GM21619 (cell line): ENCODE measurements at regions not wholly inside any gene's neighbourhood (a gene's known extent, or its start where the extent isn't known, plus 50 kb on each side); places are given as distances from the start of the nearest gene placed in this dataset.

Experiments
- ATAC-seq: cut with Tn5 transposase; IDR thresholded peaks from one replicate; pipeline ENCODE4 v1.9.1; 2021; ENCODE audit not compliant: unreplicated experiment

GRCh38 chr1:239593527-239593926, 207.2 kb downstream of the CHRM3 start:
- ATAC-seq, result no peak

DNA sequence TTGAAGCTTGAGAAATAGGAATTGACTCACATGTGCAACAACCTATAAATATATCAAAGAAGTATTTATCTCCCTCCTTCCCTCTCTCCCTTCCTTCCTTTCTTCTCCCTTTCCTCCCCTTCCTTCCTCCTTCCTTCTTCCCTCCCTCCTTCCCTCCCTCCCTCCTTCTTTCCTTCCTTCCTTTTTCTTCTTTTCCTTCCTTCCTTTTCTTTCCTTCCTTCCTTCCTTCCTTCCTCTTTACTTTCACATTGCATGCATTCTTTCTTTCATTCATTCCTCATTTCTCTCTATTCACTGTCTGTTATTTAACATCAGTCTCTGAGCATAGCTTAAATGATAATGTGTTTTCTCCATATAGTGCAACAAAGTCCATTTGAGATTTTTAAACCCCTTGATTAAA, 214.2 kb downstream of the CHRM3 start:
- no peak for ATAC-seq

DNA sequence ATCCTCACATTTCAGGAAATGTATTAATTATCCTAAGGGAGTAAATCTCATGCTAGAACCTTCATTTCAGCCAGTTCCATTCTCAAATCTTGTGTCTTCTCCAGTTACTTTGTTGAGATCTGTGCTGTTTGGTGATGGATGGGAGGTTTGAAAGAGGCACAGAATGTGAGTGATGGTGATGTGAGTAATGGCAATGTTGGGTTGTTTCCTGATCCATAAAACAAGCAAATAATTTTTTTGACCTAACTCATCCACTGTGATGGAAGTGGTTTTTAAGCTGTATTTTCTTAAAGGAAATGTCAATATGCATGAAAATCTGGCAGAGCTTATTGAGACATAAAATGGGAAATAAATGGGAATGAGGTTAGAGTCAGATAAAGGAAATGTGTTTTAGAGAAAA, 214.7 kb downstream of the CHRM3 start:
- no peak for ATAC-seq

DNA sequence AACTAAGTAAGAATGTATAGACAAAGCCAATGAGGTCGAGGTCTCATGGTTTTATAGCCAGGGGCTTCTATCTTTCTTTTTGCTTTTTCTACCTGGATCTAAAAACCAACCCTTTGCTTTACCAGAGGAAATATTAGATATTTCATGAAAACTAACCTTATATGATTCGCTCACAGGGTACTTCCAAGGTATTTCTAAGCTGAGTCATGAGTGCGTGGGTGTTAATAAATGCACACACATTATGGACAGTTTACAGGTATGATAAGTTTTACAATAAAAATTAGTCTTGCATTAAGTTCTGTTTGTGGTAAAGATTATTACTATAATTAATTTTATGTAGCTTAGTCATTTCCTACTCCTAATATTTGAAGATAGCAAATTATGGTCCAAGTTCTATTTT, 217.2 kb downstream of the CHRM3 start:
- ATAC-seq, result no peak

DNA sequence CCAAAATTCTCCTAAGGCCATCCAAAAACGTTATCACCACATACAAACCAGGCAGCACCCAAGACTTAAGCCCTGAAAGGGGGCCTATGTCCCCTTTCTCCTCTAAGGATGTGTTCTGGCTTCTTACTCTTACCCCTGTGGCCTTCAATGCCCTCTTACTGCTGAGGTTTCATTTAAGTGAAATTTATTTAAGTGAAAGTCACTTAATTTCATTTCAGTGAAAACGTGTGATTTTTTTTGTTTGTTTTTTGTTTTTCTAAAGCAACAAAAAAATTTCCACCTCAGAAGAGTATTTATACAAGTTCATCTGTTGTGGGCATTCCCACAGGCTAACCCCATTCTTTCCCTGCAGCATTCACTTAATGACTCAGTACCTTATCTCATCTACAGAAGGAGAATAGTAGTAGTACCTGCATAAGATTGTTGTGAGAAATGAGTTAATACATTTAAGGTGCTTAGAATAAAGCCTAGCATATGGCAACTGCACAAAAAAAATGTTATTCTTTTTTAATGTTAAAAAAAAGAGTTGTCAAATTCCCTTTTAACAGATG, 220.6 kb downstream of the CHRM3 start:
- no peak for ATAC-seq

GRCh38 chr1:239608469-239608868, 222.1 kb downstream of the CHRM3 start:
- ATAC-seq, result no peak

- ATAC-seq, result no peak
These were observed 226.0 kb downstream of the CHRM3 start for GRCh38 chr1:239612379-239612778.

DNA sequence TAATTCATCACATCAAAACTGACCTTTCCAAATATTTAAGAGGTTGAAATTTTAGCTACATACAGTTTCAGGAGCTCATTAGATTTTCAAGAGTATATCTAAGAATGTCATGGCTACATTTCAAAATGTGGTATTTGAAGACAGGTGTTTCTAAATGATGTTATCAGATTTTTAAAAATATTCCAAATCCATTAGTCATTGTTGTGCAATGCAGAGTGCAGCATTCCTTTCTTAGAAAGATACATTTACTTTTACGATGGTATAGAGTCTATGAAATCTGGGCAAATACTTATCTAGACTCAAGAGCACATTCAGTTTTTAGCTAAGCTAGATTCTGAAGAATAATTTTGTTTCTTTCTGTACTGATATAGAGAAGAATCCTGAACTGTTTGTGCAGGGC, 230.3 kb downstream of the CHRM3 start:
- no peak for ATAC-seq

GRCh38 chr1:239617259-239617658, 230.9 kb downstream of the CHRM3 start:
- no peak for ATAC-seq

DNA sequence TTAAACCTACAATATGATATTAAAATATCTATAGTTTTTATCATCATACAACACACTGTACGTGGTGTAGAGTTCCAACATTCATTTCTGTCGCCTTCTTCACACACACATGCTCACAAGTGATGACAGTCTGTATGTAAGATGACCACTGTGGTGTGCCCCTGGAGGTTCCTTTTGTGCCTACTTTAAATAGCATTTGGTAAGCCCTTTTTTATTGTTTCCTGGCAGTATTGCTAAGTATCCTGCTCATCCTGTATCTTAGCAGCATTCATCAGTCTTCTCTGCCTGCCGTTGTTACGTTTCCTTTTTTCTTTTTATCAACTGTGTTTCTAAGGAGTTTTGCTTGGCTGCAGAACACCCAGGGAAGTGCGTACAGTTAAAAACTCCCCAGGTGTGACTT, 231.4 kb downstream of the CHRM3 start:
- no peak for ATAC-seq

GRCh38 chr1:239619190-239619589, 232.8 kb downstream of the CHRM3 start:
- no peak for ATAC-seq

- no peak for ATAC-seq
These were observed 244.4 kb downstream of the CHRM3 start for GRCh38 chr1:239630767-239631166.

GRCh38 chr1:239633432-239633831, 247.1 kb downstream of the CHRM3 start:
- ATAC-seq, result no peak

GRCh38 chr1:239635276-239635675, 248.9 kb downstream of the CHRM3 start:
- ATAC-seq, result no peak

- ATAC-seq, result no peak
These were observed 250.0 kb downstream of the CHRM3 start for GRCh38 chr1:239636347-239636746.

- ATAC-seq, result no peak
These were observed 258.2 kb downstream of the CHRM3 start for GRCh38 chr1:239644604-239645003.

DNA sequence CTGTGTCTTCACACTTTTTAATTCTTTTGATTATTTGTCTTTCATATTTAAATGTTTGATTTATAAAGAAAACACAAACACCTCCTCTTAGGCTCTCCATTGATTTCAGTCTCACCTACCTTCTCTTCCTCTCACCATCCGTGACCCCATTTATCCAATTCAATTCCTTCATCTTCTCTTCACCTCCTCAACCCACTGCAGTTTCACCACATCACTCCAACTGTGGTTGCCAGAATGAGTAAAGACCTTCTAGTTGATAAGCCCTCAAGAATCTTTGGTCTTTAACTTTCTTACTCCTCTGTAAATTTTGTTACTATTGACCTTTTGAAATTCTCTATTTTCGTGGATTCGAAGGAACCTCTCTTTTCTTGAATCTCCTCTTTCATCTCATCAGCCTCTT, 260.7 kb downstream of the CHRM3 start:
- ATAC-seq, result no peak

DNA sequence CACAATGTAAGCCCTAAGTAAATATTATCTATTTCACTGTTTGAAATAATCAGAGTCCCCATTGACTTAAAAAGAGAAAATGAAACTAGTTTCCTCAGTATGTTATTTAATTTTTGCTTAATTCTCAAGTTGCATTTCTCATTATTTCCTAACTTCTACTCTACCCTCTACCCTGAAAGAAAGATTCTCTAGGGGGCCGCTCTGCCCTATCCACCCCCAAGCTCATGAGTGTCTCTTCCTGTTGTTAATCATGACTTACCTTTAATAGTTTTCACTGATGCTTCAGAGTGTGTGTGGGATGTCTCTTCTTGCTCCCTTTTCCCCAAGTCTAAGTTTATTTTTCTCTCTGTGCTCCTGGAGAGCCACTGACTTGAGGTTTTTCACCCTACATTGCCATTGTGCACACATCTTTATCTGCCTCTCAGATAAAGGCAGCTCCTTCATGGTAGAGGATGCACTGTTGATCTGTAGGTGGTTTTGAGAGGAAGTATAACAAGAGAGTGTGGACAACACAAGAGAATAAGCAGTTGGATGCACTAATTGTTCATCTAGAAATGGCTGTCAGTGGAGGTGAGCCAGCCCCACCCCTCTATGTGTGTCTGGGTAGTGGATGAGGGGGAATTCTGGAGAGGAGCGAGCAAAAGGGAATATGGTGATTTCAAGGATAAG, 261.7 kb downstream of the CHRM3 start:
- no peak for ATAC-seq

DNA sequence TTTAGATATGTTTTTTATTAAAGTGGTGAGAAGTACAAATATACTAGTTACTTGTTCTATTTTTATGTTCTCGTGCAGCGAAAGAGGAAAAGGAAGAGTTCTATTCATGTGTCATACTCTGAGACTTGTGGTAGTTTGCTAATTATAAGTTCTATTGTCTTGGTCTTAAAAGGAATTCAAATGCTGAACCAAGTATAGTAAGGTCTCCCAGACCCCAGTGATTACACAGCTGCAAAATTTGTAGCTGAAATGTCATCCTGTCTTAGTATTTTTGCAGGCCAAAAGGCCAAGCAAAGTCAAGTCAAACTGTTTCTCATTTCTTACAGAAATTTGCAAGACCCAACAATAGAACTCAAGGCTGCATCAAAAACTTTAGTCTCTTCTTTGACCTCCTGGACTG, 268.7 kb downstream of the CHRM3 start:
- ATAC-seq, result no peak

DNA sequence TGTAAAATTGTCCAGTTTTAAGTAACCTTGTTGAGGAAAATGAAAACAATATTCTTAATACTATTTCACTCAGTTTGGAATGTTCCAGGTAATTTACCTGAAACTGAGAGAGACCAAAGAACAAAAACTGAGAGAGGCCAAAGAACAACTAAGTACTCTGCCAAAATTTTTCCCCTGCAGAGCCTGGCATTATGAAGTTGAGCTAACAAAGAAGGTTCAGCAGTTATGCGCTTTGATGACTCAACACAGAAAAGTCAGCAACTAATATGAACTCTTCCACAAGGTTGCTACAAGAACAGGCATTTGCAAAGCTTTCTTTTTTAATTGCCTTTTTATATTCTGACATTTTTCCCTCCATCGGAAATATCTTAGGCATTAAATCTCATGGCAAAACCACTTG, 270.9 kb downstream of the CHRM3 start:
- no peak for ATAC-seq

DNA sequence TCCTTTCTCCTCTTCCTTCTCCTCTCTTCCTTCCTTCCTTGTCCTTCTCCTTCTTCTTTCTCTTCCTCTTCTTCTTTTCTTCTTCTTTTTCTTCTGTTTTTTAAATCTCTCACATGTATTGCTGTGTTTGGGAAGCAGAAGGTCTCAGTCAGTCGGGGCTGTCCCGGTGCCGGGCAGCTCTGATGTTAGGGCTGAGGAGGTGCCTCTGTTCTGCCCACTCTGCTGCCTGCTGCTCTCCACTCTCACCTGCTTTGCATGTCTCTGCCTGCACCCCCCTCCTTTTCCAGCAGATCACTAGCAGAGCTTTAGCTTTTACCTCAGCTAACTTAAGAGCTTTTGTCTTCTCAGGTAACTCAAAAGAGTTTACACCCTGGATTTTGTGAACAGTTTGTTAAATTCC, 276.6 kb downstream of the CHRM3 start:
- no peak for ATAC-seq

- ATAC-seq, result no peak
These were observed 285.9 kb downstream of the CHRM3 start for GRCh38 chr1:239672256-239672655.

DNA sequence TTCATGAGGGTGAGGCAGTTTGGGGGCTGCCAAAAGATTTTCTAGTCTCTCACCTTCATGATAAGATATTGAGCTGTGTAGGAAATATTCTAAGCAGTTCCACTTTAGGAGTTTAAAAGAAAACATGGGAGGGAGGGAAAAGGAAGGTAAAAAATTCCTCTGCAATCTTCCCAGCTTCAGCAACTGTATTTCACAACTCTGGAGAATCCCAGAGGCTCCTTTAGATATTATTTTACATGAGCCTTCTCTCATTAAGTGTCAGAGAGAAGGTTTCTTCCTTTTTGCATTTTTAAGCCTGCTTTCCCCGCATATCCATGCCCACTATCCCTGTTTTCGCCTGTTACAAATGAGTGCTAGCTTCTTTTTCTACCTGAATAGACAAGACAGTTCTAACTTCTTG, 289.4 kb downstream of the CHRM3 start:
- no peak for ATAC-seq
